Neural cell (in vitro differentiated cells): ENCODE measurements at regions not wholly inside any gene's neighbourhood (a gene's known extent, or its start where the extent isn't known, plus 50 kb on each side); places are given as distances from the start of the nearest gene placed in this dataset.

ENCODE experiments used
- EP300 ChIP-seq: fragments of 450-650 bp; conservative IDR thresholded peaks from 2 replicates; pipeline ENCODE4 v1.6.1; 2014; ENCODE audit warnings: antibody characterized with exemption, mild to moderate bottlenecking, moderate library complexity; ENCODE audit not compliant: poor library complexity, severe bottlenecking
- EZH2 ChIP-seq: fragments of 200-600, 300-800 bp; shearing (Covaris generic), sonication (generic); IDR thresholded peaks from 2 replicates; pipeline ENCODE4 v1.6.1; 2014; ENCODE audit warnings: antibody characterized with exemption, low read length, borderline replicate concordance, mild to moderate bottlenecking; ENCODE audit not compliant: insufficient read depth, poor library complexity, severe bottlenecking
- MXI1 ChIP-seq: fragments of 450-650 bp; conservative IDR thresholded peaks from 2 replicates; pipeline ENCODE4 v1.6.1; 2014; ENCODE audit warnings: antibody characterized with exemption, mild to moderate bottlenecking; ENCODE audit not compliant: poor library complexity, severe bottlenecking
- POLR2AphosphoS5 ChIP-seq: IDR thresholded peaks from 2 replicates; pipeline ENCODE4 v1.6.1; 2012
- RAD21 ChIP-seq: fragments of 450-650 bp; conservative IDR thresholded peaks from 2 replicates; pipeline ENCODE4 v1.6.1; 2014; ENCODE audit warnings: antibody characterized with exemption, mild to moderate bottlenecking, moderate library complexity
- SMC3 ChIP-seq: fragments of 450-650 bp; conservative IDR thresholded peaks from 2 replicates; pipeline ENCODE4 v1.6.1; 2014; ENCODE audit warnings: antibody characterized with exemption, mild to moderate bottlenecking, moderate library complexity; ENCODE audit not compliant: poor library complexity
- TAF1 ChIP-seq: IDR thresholded peaks from 2 replicates; pipeline ENCODE4 v1.6.1; 2012; ENCODE audit warnings: low read depth
- TF ChIP-seq, protein P1 (sequence below): fragments of 450-650 bp; IDR thresholded peaks from 2 replicates; pipeline ENCODE4 v1.5.1; 2014; ENCODE audit warnings: antibody characterized with exemption, mild to moderate bottlenecking, moderate library complexity; ENCODE audit not compliant: poor library complexity, severe bottlenecking

GRCh38 chr13:74687442-74688182 is 553.4 kb upstream of the KLF12 start:
- TF ChIP-seq, protein P1, sequence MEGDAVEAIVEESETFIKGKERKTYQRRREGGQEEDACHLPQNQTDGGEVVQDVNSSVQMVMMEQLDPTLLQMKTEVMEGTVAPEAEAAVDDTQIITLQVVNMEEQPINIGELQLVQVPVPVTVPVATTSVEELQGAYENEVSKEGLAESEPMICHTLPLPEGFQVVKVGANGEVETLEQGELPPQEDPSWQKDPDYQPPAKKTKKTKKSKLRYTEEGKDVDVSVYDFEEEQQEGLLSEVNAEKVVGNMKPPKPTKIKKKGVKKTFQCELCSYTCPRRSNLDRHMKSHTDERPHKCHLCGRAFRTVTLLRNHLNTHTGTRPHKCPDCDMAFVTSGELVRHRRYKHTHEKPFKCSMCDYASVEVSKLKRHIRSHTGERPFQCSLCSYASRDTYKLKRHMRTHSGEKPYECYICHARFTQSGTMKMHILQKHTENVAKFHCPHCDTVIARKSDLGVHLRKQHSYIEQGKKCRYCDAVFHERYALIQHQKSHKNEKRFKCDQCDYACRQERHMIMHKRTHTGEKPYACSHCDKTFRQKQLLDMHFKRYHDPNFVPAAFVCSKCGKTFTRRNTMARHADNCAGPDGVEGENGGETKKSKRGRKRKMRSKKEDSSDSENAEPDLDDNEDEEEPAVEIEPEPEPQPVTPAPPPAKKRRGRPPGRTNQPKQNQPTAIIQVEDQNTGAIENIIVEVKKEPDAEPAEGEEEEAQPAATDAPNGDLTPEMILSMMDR = no peak
- TF ChIP-seq EZH2 (no peak), RAD21 (no peak), POLR2AphosphoS5 (no peak), MXI1 (no peak), EP300 (no peak), TAF1 (no peak), SMC3 (no peak)
